Daoy (cell line): ENCODE measurements at regions not wholly inside any gene's neighbourhood (a gene's known extent, or its start where the extent isn't known, plus 50 kb on each side); places are given as distances from the start of the nearest gene placed in this dataset.
A peak's percentile ranks its signal among the peaks of the same experiment; 100 is the strongest.

Source experiments
- DNase-seq: peaks from one replicate; pipeline ENCODE4 v3.0.0-alpha.2; 2015; ENCODE audit warnings: low read depth

- no peak for DNase-seq
These were observed 211.9 kb downstream of the HRH4 start for GRCh38 chr18:24672165-24672941.

GRCh38 chr18:24674200-24674599 lies 213.8 kb downstream of the HRH4 start:
- DNase-seq: no peak

GRCh38 chr18:24674605-24675004 lies 214.2 kb downstream of the HRH4 start:
- DNase-seq: no peak

- DNase-seq: no peak
These were observed 216.6 kb downstream of the HRH4 start for GRCh38 chr18:24677011-24677410.

- DNase-seq: no peak
These were observed 217.7 kb downstream of the HRH4 start for GRCh38 chr18:24678107-24678506.

- no peak for DNase-seq
These were observed 218.2 kb downstream of the HRH4 start for GRCh38 chr18:24678626-24679025.

GRCh38 chr18:24679062-24679461 lies 218.6 kb downstream of the HRH4 start:
- DNase-seq: no peak

- no peak for DNase-seq
These were observed 223.5 kb downstream of the HRH4 start for GRCh38 chr18:24683925-24684324.

- no peak for DNase-seq
These were observed 225.0 kb downstream of the HRH4 start for GRCh38 chr18:24685254-24685959.

GRCh38 chr18:24695168-24695567 lies 234.7 kb downstream of the HRH4 start:
- peak; percentile 4 for DNase-seq

- DNase-seq: no peak
These were observed 241.6 kb downstream of the HRH4 start for GRCh38 chr18:24702001-24702515.

- no peak for DNase-seq
These were observed 242.9 kb downstream of the HRH4 start for GRCh38 chr18:24703316-24703715.

- DNase-seq: no peak
These were observed 244.7 kb downstream of the HRH4 start for GRCh38 chr18:24704946-24705630.

- no peak for DNase-seq
These were observed 250.0 kb downstream of the HRH4 start for GRCh38 chr18:24710474-24710873.

GRCh38 chr18:24719791-24720190 lies 259.4 kb downstream of the HRH4 start:
- no peak for DNase-seq

- DNase-seq: no peak
These were observed 261.0 kb downstream of the HRH4 start for GRCh38 chr18:24721388-24721787.

GRCh38 chr18:24725644-24726415 lies 265.4 kb downstream of the HRH4 start:
- no peak for DNase-seq

GRCh38 chr18:24726727-24727492 lies 266.5 kb downstream of the HRH4 start:
- peak; percentile 67 for DNase-seq

GRCh38 chr18:24727685-24728084 lies 267.2 kb downstream of the HRH4 start:
- DNase-seq: no peak

- DNase-seq: no peak
These were observed 270.7 kb downstream of the HRH4 start for GRCh38 chr18:24731158-24731557.

GRCh38 chr18:24731981-24732380 lies 271.5 kb downstream of the HRH4 start:
- DNase-seq: peak; percentile 23
